IMR-90 (cell line): ENCODE measurements at regions not wholly inside any gene's neighbourhood (a gene's known extent, or its start where the extent isn't known, plus 50 kb on each side); places are given as distances from the start of the nearest gene placed in this dataset.

Experiments
- ATAC-seq: fragments of 200-7000 bp; cut with Tn5 transposase; 2 replicates; pipeline ENCODE4 v1.9.1; 2020; ENCODE audit warnings: low read depth, mild to moderate bottlenecking, moderate library complexity
- BruUV-seq: library from RNA; stranded (reverse); fragments of 400-500 nt; replicated peaks from 2 replicates; lab custom pipeline; 2021; lab: Mats Ljungman, UMichigan
- CTCF ChIA-PET: fragments of 300-600 bp; formaldehyde crosslinking; extraction: SDS; loops from one replicate; lab custom pipeline; 2021; ENCODE audit warnings: antibody characterized with exemption; lab: Yijun Ruan, JAX
- POLR2A ChIA-PET: fragments of 300-600 bp; sonication (Branson Sonifier 250); formaldehyde crosslinking; loops from one replicate; lab custom pipeline; 2022; ENCODE audit warnings: antibody characterized with exemption; ENCODE audit not compliant: unreplicated experiment; lab: Charles Lee
- DNase-seq: peaks from one replicate; pipeline ENCODE4 v3.0.0; 2013
- H2AFZ ChIP-seq: replicated peaks from 2 replicates; pipeline ENCODE3; 2013; ENCODE audit warnings: low read length, mild to moderate bottlenecking; ENCODE audit not compliant: poor library complexity
- H2AK5ac ChIP-seq: 2 replicates; pipeline ENCODE4 v1.6.1; 2013; ENCODE audit warnings: low read depth, low read length, inconsistent platforms
- H2AK9ac ChIP-seq: replicated peaks from 2 replicates; pipeline ENCODE3; 2013; ENCODE audit warnings: mild to moderate bottlenecking, low read depth, low read length, moderate library complexity; ENCODE audit not compliant: poor library complexity
- H2BK120ac ChIP-seq: 2 replicates; pipeline ENCODE4 v1.6.1; 2013; ENCODE audit warnings: low read depth, low read length, inconsistent platforms
- H2BK15ac ChIP-seq: 3 replicates; pipeline ENCODE4 v1.6.1; 2013; ENCODE audit warnings: low read depth, low read length, inconsistent platforms
- H2BK20ac ChIP-seq: 2 replicates; pipeline ENCODE4 v1.6.1; 2013; ENCODE audit warnings: low read depth, mild to moderate bottlenecking, inconsistent platforms, low read length, moderate library complexity
- H2BK5ac ChIP-seq: 2 replicates; pipeline ENCODE4 v1.6.1; 2013; ENCODE audit warnings: mild to moderate bottlenecking, low read depth, low read length, inconsistent platforms; ENCODE audit not compliant: poor library complexity, severe bottlenecking
- H3K14ac ChIP-seq: replicated peaks from 2 replicates; pipeline ENCODE4 v1.6.1; 2013; ENCODE audit warnings: low read depth, low read length, inconsistent platforms
- H3K18ac ChIP-seq: 2 replicates; pipeline ENCODE4 v1.6.1; 2013; ENCODE audit warnings: low read depth, low read length, control low read depth
- H3K23ac ChIP-seq: 2 replicates; pipeline ENCODE4 v1.6.1; 2013; ENCODE audit warnings: low read depth, low read length, inconsistent platforms
- H3K27ac ChIP-seq: 2 replicates; pipeline ENCODE4 v1.5.1; 2013; ENCODE audit warnings: mild to moderate bottlenecking, control low read depth, low read length; ENCODE audit not compliant: insufficient read depth
- H3K27me3 ChIP-seq: 2 replicates; pipeline ENCODE4 v1.6.1; 2013; ENCODE audit warnings: low read length; ENCODE audit not compliant: control insufficient read depth, insufficient read depth
- H3K36me3 ChIP-seq: 2 replicates; pipeline ENCODE4 v1.6.1; 2013; ENCODE audit warnings: low read length, mixed read lengths; ENCODE audit not compliant: control insufficient read depth, insufficient read depth
- H3K4ac ChIP-seq: 2 replicates; pipeline ENCODE4 v1.6.1; 2013; ENCODE audit warnings: low read depth, low read length, inconsistent platforms
- H3K4me1 ChIP-seq: 2 replicates; pipeline ENCODE4 v1.6.1; 2013; ENCODE audit warnings: low read length, mixed read lengths; ENCODE audit not compliant: control insufficient read depth, insufficient read depth
- H3K4me2 ChIP-seq: 2 replicates; pipeline ENCODE4 v1.6.1; 2013; ENCODE audit warnings: low read depth, mild to moderate bottlenecking, control low read depth, low read length, moderate library complexity
- H3K4me3 ChIP-seq: 2 replicates; pipeline ENCODE4 v1.5.1; 2013; ENCODE audit warnings: low read depth, mild to moderate bottlenecking, control low read depth, low read length, moderate library complexity; ENCODE audit not compliant: insufficient read depth
- H3K56ac ChIP-seq: 2 replicates; pipeline ENCODE4 v1.6.1; 2013; ENCODE audit warnings: low read length, inconsistent platforms; ENCODE audit not compliant: insufficient read depth; ENCODE audit errors: extremely low read depth
- H3K79me1 ChIP-seq, 2 experiments: 2 replicates each; pipeline ENCODE4 v1.6.1; 2013; ENCODE audit warnings: low read length in 2 of 2, inconsistent platforms in 1 of 2, low read depth in 1 of 2
- H3K9ac ChIP-seq: 2 replicates; pipeline ENCODE4 v1.6.1; 2013; ENCODE audit warnings: low read depth, low read length, control low read depth
- H3K9me1 ChIP-seq: 2 replicates; pipeline ENCODE4 v1.6.1; 2013; ENCODE audit warnings: low read length, inconsistent platforms; ENCODE audit not compliant: insufficient read depth
- H3K9me3 ChIP-seq: 2 replicates; pipeline ENCODE4 v1.6.1; 2013; ENCODE audit warnings: low read length; ENCODE audit not compliant: control insufficient read depth, insufficient read depth
- H4K20me1 ChIP-seq: 2 replicates; pipeline ENCODE4 v1.6.1; 2013; ENCODE audit warnings: low read length, inconsistent platforms; ENCODE audit not compliant: insufficient read depth
- H4K5ac ChIP-seq: 2 replicates; pipeline ENCODE4 v1.6.1; 2013; ENCODE audit warnings: mild to moderate bottlenecking, low read depth, low read length, control low read depth
- H4K8ac ChIP-seq, 2 experiments: 2 replicates each; pipeline ENCODE4 v1.6.1; 2013; ENCODE audit warnings: low read depth in 2 of 2, low read length in 2 of 2, control low read depth in 1 of 2, inconsistent platforms in 1 of 2
- H4K91ac ChIP-seq: 2 replicates; pipeline ENCODE4 v1.6.1; 2013; ENCODE audit warnings: low read depth, low read length, inconsistent platforms; ENCODE audit not compliant: insufficient read depth
- BHLHE40 ChIP-seq: fragments of 150-350 bp; IDR thresholded peaks from 2 replicates; pipeline ENCODE4 v1.6.1; 2016; ENCODE audit warnings: mild to moderate bottlenecking, low read depth, low read length
- CEBPB ChIP-seq: IDR thresholded peaks from 2 replicates; pipeline ENCODE4 v1.6.1; 2012; ENCODE audit warnings: low read depth, low read length, improper control_type of control experiment
- CHD1 ChIP-seq: IDR thresholded peaks from 2 replicates; pipeline ENCODE4 v1.6.1; 2012; ENCODE audit warnings: low read depth, low read length, improper control_type of control experiment
- ELK1 ChIP-seq: fragments of 150-350 bp; IDR thresholded peaks from 2 replicates; pipeline ENCODE4 v1.6.1; 2016; ENCODE audit warnings: low read depth, mild to moderate bottlenecking, low read length, moderate library complexity, borderline replicate concordance
- FOS ChIP-seq: fragments of 150-350 bp; IDR thresholded peaks from 2 replicates; pipeline ENCODE4 v1.6.1; 2016; ENCODE audit warnings: low read depth, low read length
- MAFK ChIP-seq: IDR thresholded peaks from 2 replicates; pipeline ENCODE4 v1.6.1; 2012; ENCODE audit warnings: low read depth, low read length, improper control_type of control experiment
- MAZ ChIP-seq: IDR thresholded peaks from 2 replicates; pipeline ENCODE4 v1.6.1; 2012; ENCODE audit warnings: low read depth, mild to moderate bottlenecking, low read length, improper control_type of control experiment, moderate library complexity, borderline replicate concordance
- NFE2L2 ChIP-seq: fragments of 150-350 bp; IDR thresholded peaks from 2 replicates; pipeline ENCODE4 v1.6.1; 2016; ENCODE audit warnings: low read depth, mild to moderate bottlenecking, low read length
- POLR2A ChIP-seq: IDR thresholded peaks from 2 replicates; pipeline ENCODE4 v1.6.1; 2012; ENCODE audit warnings: mild to moderate bottlenecking, low read depth, low read length
- RCOR1 ChIP-seq: IDR thresholded peaks from 2 replicates; pipeline ENCODE4 v1.6.1; 2012; ENCODE audit warnings: mild to moderate bottlenecking, low read length, improper control_type of control experiment; ENCODE audit not compliant: insufficient replicate concordance
- USF2 ChIP-seq: fragments of 150-350 bp; IDR thresholded peaks from 2 replicates; pipeline ENCODE4 v1.6.1; 2017; ENCODE audit warnings: mild to moderate bottlenecking, antibody characterized with exemption, low read length, low read depth
- WGBS, 2 experiments: methylation state at CpG; one replicate each; pipeline versions ENCODE4 v1.1.5 to v1.1.7; 2013; ENCODE audit warnings: missing lambda C conversion rate in 2 of 2; ENCODE audit not compliant: insufficient read length in 1 of 2; ENCODE audit errors: extremely low coverage in 2 of 2; 5-methylcytosine and 5-hydroxymethylcytosine counted together
- dilution Hi-C: fragments of 300-500 bp; cut with HindIII; formaldehyde crosslinking; loops from one replicate; pipeline ENCODE4 v1.14.3; 2018; ENCODE audit warnings: low sequenced_read_pairs; ENCODE audit not compliant: unreplicated experiment
- in situ Hi-C: fragments of 300-500 bp; cut with MboI; formaldehyde crosslinking; loops from 3 replicates; pipeline ENCODE4 v1.14.3; 2019; ENCODE audit warnings: low sequenced_read_pairs, inconsistent platforms, mixed read lengths
- intact Hi-C: fragments of 100-400 bp; cut with micrococcal nuclease; formaldehyde crosslinking; loops from 2 replicates; pipeline ENCODE4 v1.10.0; 2022

- in situ Hi-C loops (no loop called here), dilution Hi-C loops (no loop called here), intact Hi-C loops (no loop called here)
- DNase-seq: no peak
- ATAC-seq: no peak
- Histone ChIP-seq H3K79me1 (no peaks in the 10 kb centered on the region), H2AFZ (no peak overlapping the region), H4K91ac (no peak overlapping the region), H3K4me2 (no peak overlapping the region), H3K56ac (no peak overlapping the region), H2BK15ac (no peak overlapping the region), H3K4me1 (no peaks in the 10 kb centered on the region), H3K4ac (no peak overlapping the region), H4K5ac (no peak overlapping the region), H3K9ac (no peak overlapping the region), H2AK5ac (no peak overlapping the region), H2BK20ac (no peak overlapping the region), H4K8ac (no peak overlapping the region), H3K9me3 (no peaks in the 10 kb centered on the region), H3K9me1 (no peaks in the 10 kb centered on the region), H2BK5ac (no peak overlapping the region), H3K27ac (no peak overlapping the region), H3K23ac (no peak overlapping the region), H3K27me3 (no peaks in the 10 kb centered on the region), H2BK120ac (no peak overlapping the region), H2AK9ac (no peak overlapping the region), H4K20me1 (no peaks in the 10 kb centered on the region), H3K18ac (no peak overlapping the region), H3K36me3 (no peaks in the 10 kb centered on the region), H3K14ac (no peak overlapping the region), H3K4me3 (no peak overlapping the region)
- BruUV-seq: no TSS peak
- POLR2A ChIA-PET: no interaction called here
- no CpG with 5 or more reads among the region's 4 CpGs for WGBS, 2 experiments
- CTCF ChIA-PET: no interaction called here
- TF ChIP-seq MAZ (no peak), MAFK (no peak), USF2 (no peak), BHLHE40 (no peak), FOS (no peak), NFE2L2 (no peak), ELK1 (no peak), RCOR1 (no peak), CEBPB (no peak), POLR2A (no peak), CHD1 (no peak)
These were observed 67.7 kb upstream of the SMARCA2 start for GRCh38 chr9:1947438-1947837.
